NOMO-1 (cell line): ENCODE measurements at regions not wholly inside any gene's neighbourhood (a gene's known extent, or its start where the extent isn't known, plus 50 kb on each side); places are given as distances from the start of the nearest gene placed in this dataset.
"Not testable (repeated sequence)": the region's sequence is repeated elsewhere in the genome, so short reads cannot be mapped to it uniquely, and the experiment has no call there.

Experiments
- DNase-seq, 2 experiments: peaks; one replicate each; lab custom pipeline; 2025; ENCODE audit not compliant: unreplicated experiment in 2 of 2; lab: John Stamatoyannopoulos, UW

DNA sequence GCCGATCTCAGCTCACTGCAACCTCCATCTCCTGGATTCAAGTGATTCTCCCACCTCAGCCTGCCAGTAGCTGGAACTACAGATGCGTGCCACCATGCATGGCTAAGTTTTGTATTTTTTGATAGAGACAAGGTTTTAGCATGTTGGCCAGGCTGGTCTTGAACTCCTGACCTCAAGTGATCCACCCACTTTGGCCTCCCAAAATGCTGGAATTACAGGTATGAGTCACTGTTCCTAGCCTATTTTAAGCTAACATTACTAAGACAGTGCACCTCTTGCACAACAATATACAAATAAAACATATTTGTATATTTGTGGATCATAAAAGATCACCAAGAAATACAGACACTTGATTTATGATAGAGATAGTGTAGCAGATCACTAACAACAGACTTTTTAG lies 139.1 kb downstream of the DUSP10 start:
- no peak for DNase-seq

DNA sequence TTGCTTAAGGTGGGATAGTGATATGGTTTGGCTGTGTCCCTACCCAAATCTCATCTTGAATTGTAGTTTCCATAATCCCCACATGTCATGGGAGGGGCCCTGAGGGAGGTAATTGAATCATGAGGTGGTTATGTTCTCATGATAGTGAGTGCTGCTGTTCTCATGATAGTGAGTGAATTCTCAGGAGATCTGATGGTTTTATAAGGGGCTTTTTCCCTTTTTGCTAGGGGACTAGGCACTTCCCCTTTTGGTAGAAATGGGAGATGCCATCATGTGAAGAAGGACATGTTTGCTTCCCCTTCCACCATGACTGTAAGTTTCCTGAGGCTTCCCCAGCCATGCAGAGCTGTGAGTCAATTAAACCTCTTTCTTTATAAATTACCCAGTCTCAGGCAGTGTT lies 137.5 kb downstream of the DUSP10 start:
- not testable (repeated sequence) for DNase-seq

- DNase-seq, result no peak
These were observed 136.9 kb downstream of the DUSP10 start for GRCh38 chr1:221604948-221605347.

GRCh38 chr1:221605569-221605968 lies 136.3 kb downstream of the DUSP10 start:
- DNase-seq, result no peak

GRCh38 chr1:221606256-221606655 lies 135.6 kb downstream of the DUSP10 start:
- DNase-seq, result no peak

DNA sequence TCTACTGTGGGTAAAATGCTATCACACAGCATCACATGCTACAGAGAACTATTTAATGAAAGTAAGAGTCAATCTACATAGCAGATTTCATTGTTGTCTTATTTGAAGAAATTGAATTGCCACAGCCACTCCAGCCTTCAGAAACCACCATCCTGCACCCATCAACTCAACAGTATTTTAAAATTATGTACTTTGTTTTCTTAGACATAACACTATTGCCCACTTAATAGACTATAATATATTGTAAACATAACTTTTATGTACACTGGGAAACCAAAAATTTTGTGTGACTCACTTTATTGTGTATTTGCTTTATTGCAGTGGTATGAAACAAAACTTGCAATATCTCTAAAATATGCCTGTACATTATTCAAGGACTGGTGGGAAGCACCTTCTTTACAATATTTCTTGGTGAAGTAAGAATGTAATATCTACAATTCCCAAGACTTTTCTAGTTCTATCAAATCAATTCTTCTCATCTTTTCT lies 133.0 kb downstream of the DUSP10 start:
- no peak for DNase-seq

DNA sequence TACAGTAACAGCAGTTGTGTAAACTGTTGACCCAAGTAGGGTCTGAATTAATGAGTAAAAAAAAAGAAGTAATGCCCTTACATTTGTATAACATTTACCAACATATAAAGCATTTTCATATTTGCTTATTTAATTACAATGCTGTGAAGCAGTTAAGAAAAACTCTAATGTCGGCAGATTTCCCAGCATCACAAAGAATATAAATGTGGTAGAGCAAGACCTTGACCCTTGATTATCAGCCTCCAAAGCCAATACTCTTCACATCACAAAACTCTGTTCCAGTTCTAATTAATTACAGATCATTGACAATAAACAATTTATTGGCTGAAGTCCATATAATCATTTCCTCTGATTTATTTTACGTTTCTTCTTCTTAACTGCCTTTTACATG lies 130.2 kb downstream of the DUSP10 start:
- DNase-seq, result no peak

- DNase-seq, result no peak
These were observed 129.7 kb downstream of the DUSP10 start for GRCh38 chr1:221612047-221612777.

GRCh38 chr1:221620437-221621384 lies 121.2 kb downstream of the DUSP10 start:
- DNase-seq, result no peak

GRCh38 chr1:221621683-221622082 lies 120.2 kb downstream of the DUSP10 start:
- DNase-seq, result no peak

- DNase-seq, result no peak
These were observed 119.5 kb downstream of the DUSP10 start for GRCh38 chr1:221622389-221622788.

GRCh38 chr1:221625026-221625425 lies 116.9 kb downstream of the DUSP10 start:
- no peak for DNase-seq

- DNase-seq, result no peak
These were observed 115.8 kb downstream of the DUSP10 start for GRCh38 chr1:221626041-221626440.

GRCh38 chr1:221630236-221630635 lies 111.7 kb downstream of the DUSP10 start:
- no peak for DNase-seq

GRCh38 chr1:221631556-221631955 lies 110.3 kb downstream of the DUSP10 start:
- no peak for DNase-seq

DNA sequence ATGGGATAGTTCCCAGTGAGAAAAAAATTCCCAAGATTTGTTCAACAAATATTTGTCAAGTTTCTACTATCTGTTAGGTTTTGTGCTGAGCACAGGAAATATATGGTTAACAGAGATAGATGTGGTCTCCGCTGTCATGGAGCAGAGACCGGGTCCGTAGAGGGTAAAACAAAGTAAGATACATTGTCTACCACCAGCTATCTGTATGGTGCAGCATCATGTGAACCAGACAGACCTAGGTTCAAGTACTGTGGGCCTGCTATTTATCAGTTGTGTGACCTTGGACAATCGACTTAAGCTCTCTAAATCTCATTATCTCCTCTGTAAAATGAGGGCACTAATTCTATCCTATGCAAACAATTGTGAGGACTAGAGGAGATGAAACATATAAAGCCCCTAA lies 109.8 kb downstream of the DUSP10 start:
- no peak for DNase-seq

DNA sequence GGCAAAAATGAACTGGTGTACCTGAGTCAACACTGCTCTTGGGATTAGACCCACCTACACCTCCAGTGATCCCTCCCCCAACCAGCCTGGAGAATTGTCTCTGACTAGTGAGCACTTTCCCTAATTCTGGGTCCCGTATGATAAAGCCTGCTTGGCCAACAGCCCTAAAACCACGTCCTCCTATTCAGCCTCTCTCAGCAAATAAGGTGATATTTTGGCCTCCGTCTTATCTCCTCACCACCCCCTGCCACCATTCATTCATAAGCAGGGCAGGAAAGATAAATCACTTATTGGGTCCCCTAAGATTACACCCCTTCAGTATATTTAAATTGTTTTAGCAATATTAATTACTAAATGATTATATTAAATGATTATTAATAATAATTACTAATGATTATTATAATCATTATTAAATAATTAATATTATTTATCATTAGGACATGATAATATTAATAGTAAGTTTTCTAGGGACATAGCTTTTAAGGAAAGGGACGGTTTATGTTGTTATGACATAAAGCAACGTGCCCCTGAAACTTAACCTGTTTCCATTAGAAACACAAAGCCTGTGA lies 108.0 kb downstream of the DUSP10 start:
- DNase-seq, result no peak

DNA sequence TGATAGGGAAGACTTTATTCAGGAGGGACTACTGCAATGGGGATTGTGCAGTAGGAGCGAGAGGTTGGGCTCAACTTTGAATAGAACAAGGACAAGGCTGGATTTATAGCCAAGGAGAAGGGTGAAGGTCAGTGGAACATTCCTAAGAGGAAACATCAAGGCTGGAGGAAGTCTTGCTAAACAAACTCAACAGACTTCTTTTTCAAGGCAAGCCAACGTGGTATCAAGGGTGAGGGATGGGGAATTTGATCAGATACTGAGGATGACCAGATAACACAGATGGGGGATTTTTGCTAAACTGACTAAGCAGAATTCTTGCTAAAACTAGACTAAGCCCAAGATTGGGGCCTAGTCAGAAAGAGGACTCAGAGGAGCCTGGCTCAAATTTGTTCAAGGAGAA lies 107.3 kb downstream of the DUSP10 start:
- DNase-seq, result no peak

DNA sequence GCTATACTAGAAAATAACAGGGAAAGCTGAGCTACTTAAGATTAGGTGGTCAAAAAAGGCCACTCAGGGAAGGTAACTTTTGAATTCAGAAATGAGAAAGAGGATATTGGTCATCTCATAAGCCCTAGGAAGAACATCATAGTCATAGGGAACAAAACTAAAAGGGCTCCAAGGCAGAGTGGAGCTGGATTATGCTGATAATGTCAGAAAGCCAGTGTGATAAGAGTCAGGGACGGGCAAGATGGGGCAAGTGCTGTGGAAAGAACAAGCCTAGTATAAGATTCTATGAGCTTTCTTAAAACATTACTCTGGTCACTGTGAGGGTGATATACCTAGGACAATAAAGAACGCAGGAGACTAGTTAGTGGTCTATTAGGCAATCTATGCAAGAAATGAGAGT lies 106.6 kb downstream of the DUSP10 start:
- no peak for DNase-seq

- DNase-seq, result no peak
These were observed 105.8 kb downstream of the DUSP10 start for GRCh38 chr1:221636096-221636495.

- DNase-seq, result no peak
These were observed 104.9 kb downstream of the DUSP10 start for GRCh38 chr1:221636967-221637366.
